Endothelial cell of umbilical vein (primary cell): ENCODE measurements at regions not wholly inside any gene's neighbourhood (a gene's known extent, or its start where the extent isn't known, plus 50 kb on each side); places are given as distances from the start of the nearest gene placed in this dataset. TPM values are rescaled to one million over a fixed set of nuclear protein-coding genes. Genes with fewer than 3 reads are reported as not detected.

Experiments
- BruUV-seq: library from RNA; stranded (reverse); fragments of 400-500 nt; replicated peaks from 2 replicates; lab custom pipeline; 2021; lab: Mats Ljungman, UMichigan
- CTCF ChIA-PET: fragments of 300-600, 350-600 bp; sonication (Branson Sonifier 250); formaldehyde crosslinking; loops from one replicate; lab custom pipeline; 2021; ENCODE audit warnings: antibody characterized with exemption, inconsistent platforms; lab: Charles Lee
- POLR2A ChIA-PET: fragments of 300-600, 350-600 bp; sonication (Branson Sonifier 250); formaldehyde crosslinking; loops from one replicate; lab custom pipeline; 2021; ENCODE audit warnings: antibody characterized with exemption, inconsistent platforms; lab: Charles Lee
- DNase-seq: peaks from one replicate; pipeline ENCODE4 v3.0.0-alpha.2; 2011; ENCODE audit warnings: low read depth, low spot score
- FAIRE-seq: peaks from 2 replicates; lab custom pipeline; 2011; peaks lifted over from hg19 to GRCh38; lab: Jason Lieb, UNC
- H2AFZ ChIP-seq: 2 replicates; pipeline ENCODE4 v1.6.0; 2012; ENCODE audit warnings: low read depth, low read length, control low read depth, inconsistent platforms
- H3K27ac ChIP-seq: 2 replicates; pipeline ENCODE4 v1.5.1; 2011; ENCODE audit warnings: low read depth, mild to moderate bottlenecking, control low read depth, low read length, moderate library complexity; ENCODE audit not compliant: insufficient read depth
- H3K27me3 ChIP-seq, 2 experiments: 2 replicates each; pipeline versions ENCODE4 v1.6.0 to v1.6.1; 2011; ENCODE audit warnings: low read length in 2 of 2, mixed read lengths in 1 of 2; ENCODE audit not compliant: control insufficient read depth in 2 of 2, insufficient read depth in 2 of 2
- H3K36me3 ChIP-seq, 2 experiments: 2 replicates in 1 of 2; 3 replicates in 1 of 2; pipeline ENCODE4 v1.5.1; 2011; ENCODE audit warnings: low read length in 2 of 2, mild to moderate bottlenecking in 1 of 2, moderate library complexity in 1 of 2; ENCODE audit not compliant: control insufficient read depth in 2 of 2, insufficient read depth in 2 of 2; ENCODE audit errors: extremely low read depth in 1 of 2
- H3K4me1 ChIP-seq: 3 replicates; pipeline ENCODE4 v1.5.1; 2011; ENCODE audit warnings: mild to moderate bottlenecking, low read length; ENCODE audit not compliant: control insufficient read depth, insufficient read depth; ENCODE audit errors: extremely low read depth
- H3K4me2 ChIP-seq: 2 replicates; pipeline ENCODE4 v1.6.1; 2011; ENCODE audit warnings: low read length, control low read depth, mixed read lengths; ENCODE audit not compliant: insufficient read depth
- H3K4me3 ChIP-seq, 3 experiments: fragments of 200-600 bp in 1 of 3; sonication (generic), shearing (Covaris generic) in 1 of 3; replicated peaks in 1 of 3; 2 replicates each; pipeline ENCODE4 v1.5.1; 2011 to 2016; ENCODE audit warnings: control low read depth in 3 of 3, low read length in 3 of 3, mild to moderate bottlenecking in 2 of 3, inconsistent platforms in 1 of 3, low read depth in 1 of 3, moderate library complexity in 1 of 3; ENCODE audit not compliant: insufficient read depth in 1 of 3
- H3K79me2 ChIP-seq: 2 replicates; pipeline ENCODE4 v1.6.0; 2012; ENCODE audit warnings: low read length, inconsistent platforms; ENCODE audit not compliant: control insufficient read depth, insufficient read depth
- H3K9ac ChIP-seq: replicated peaks from 2 replicates; pipeline ENCODE3; 2011; ENCODE audit warnings: low read length, control low read depth; ENCODE audit not compliant: insufficient read depth; ENCODE audit errors: extremely low read depth
- H3K9me1 ChIP-seq: replicated peaks from 3 replicates; pipeline ENCODE4 v1.6.0; 2011; ENCODE audit warnings: mild to moderate bottlenecking, low read length; ENCODE audit not compliant: control insufficient read depth, insufficient read depth; ENCODE audit errors: extremely low read depth
- H3K9me3 ChIP-seq: replicated peaks from 2 replicates; pipeline ENCODE4 v1.5.1; 2012; ENCODE audit warnings: low read length, inconsistent platforms; ENCODE audit not compliant: control insufficient read depth, insufficient read depth
- H4K20me1 ChIP-seq: replicated peaks from 2 replicates; pipeline ENCODE3; 2011; ENCODE audit warnings: mild to moderate bottlenecking, low read length; ENCODE audit not compliant: control insufficient read depth, insufficient read depth; ENCODE audit errors: extremely low read depth
- GATA2 ChIP-seq: IDR thresholded peaks from 2 replicates; pipeline ENCODE4 v1.7.0; 2011; ENCODE audit warnings: low read depth, mild to moderate bottlenecking, moderate library complexity, mixed read lengths, low read length; ENCODE audit not compliant: insufficient read length, insufficient read depth
- dilution Hi-C: fragments of 300-500 bp; cut with MboI; formaldehyde crosslinking; loops from one replicate; pipeline ENCODE4 v1.15.0; 2019; ENCODE audit warnings: low sequenced_read_pairs; ENCODE audit not compliant: extremely low pct_ligation_motif_present
- intact Hi-C: fragments of 100-400 bp; cut with micrococcal nuclease; formaldehyde crosslinking; loops from one replicate; pipeline ENCODE4 v1.10.0; 2022
- microRNA counts: library from miRNA; unstranded; fragments of <30 nt; microRNA quantifications from one replicate; lab custom pipeline; 2016
- microRNA-seq: library from miRNA; unstranded; fragments of <30 nt; microRNA quantifications from one replicate; pipeline ENCODE4 v1.2.0, GENCODE V29; 2021; ENCODE audit warnings: borderline number of aligned reads, borderline replicate concordance
- small RNA-seq: library from RNA; depleted of rRNA; stranded (forward); fragments of <200 nt; gene quantifications from one replicate; pipeline ENCODE3, GENCODE V24; 2012; ENCODE audit warnings: low replicate concordance, low read depth; ENCODE audit not compliant: insufficient read depth, insufficient read length

GRCh38 chr18:28236487-28236886 lies 59.6 kb upstream of the CDH2 start:
- Histone ChIP-seq H3K27me3 (no peaks in the 10 kb centered on the region), H3K79me2 (no peaks in the 10 kb centered on the region), H3K36me3 (no peaks in the 10 kb centered on the region), H2AFZ (no peak overlapping the region), H3K4me1 (no peaks in the 10 kb centered on the region), H3K9me3 (no peaks in the 10 kb centered on the region), H3K9me1 (no peaks in the 10 kb centered on the region), H3K27ac (no peak overlapping the region), H3K9ac (no peak overlapping the region), H3K4me2 (no peak overlapping the region), H3K4me3 (no peak overlapping the region), H4K20me1 (no peaks in the 10 kb centered on the region)
- intact Hi-C loops (no loop called here), dilution Hi-C loops (no loop called here)
- ChIA-PET CTCF (no interaction called here), POLR2A (no interaction called here)
- FAIRE-seq = no peak
- DNase-seq = no peak
- no peak for TF ChIP-seq GATA2
- BruUV-seq = no TSS peak

MicroRNAs encoded in the stretch of these regions (microRNA counts, 767-probe panel; counts per million panel counts)
- 723 counts per million, percentile 96 among the panel's probes with 10 or more counts for microRNA hsa-miR-302f (lab: Ali Mortazavi, UCI)

Small RNA genes in the stretch of these regions (microRNA-seq; reads per million reads assigned to microRNA genes)
- not detected for gene MIR302F

Small RNA genes in the stretch of these regions (small RNA-seq; reads per million reads assigned to genes)
- gene AC023932.1 (not detected), gene AC105245.1 (not detected), gene RNU6-408P (not detected)
